ENCODE measurements at regions not wholly inside any gene's neighbourhood (a gene's known extent, or its start where the extent isn't known, plus 50 kb on each side); places are given as distances from the start of the nearest gene placed in this dataset.

DNA sequence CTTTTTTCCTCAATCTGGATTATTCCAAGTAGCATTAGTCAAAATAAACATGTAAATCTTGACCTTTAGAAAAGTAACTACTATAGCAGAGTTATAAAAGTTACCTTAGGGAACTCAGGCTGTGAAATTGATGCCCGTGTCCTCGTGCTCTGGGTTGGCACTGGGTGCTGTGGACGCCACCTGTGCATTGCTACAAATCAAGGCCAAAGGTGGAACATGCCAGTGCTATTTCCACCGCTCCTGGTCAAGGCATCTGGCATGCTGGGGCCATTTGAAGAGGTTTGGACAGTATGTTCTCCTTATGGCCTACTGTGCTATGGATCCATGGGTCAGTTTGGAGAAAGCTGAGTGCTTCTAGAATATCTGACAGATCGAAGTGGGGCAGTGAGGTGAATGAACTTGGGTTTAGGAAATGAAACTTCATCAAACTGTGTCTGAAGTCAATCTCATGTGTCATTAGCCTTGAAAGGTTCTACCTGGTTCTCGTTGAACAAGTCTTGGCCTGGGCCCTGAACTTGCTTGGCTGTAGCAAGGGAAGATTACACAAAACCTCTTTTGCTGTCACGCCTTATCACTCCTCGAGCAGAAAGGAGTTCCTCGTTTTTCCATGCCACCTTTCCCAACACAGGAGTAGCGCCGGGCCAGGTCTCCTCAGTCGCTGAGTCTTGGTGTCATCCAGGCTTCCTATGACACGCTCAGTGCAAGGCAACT lies 397.6 kb upstream of the RGMA start:
- TF ChIP-seq EZH2 (IDR thresholded peaks at IDR 0.05): no peak
- TF ChIP-seq POLR2AphosphoS5 (IDR thresholded peaks at IDR 0.05; ENCODE audit: borderline replicate concordance, low read depth, low read length): no peak
- TF ChIP-seq FOXP2 (optimal IDR thresholded peaks at IDR 0.05; ENCODE audit: control extremely low read depth, extremely low read length, insufficient read depth): no peak

Data from SK-N-MC (cell line).